Left lobe of liver (tissue), 2 donors: ENCODE measurements at regions not wholly inside any gene's neighbourhood (a gene's known extent, or its start where the extent isn't known, plus 50 kb on each side); places are given as distances from the start of the nearest gene placed in this dataset.
"Not testable (repeated sequence)": the region's sequence is repeated elsewhere in the genome, so short reads cannot be mapped to it uniquely, and the experiment has no call there.

ENCODE experiments used
- ATAC-seq: fragments of 200-7000 bp; cut with Tn5 transposase; one replicate; pipeline ENCODE4 v1.9.1; 2020; ENCODE audit warnings: mild to moderate bottlenecking, moderate library complexity
- DNase-seq: peaks from one replicate; pipeline ENCODE4 v3.0.0-alpha.2; 2020; ENCODE audit warnings: low spot score
- donor health status: DM: no; HTN: no; CAD: no; lungs with moderate emphysema.
- donor health status: DM: no; HTN: yes; CAD: no.

- ATAC-seq (no peak), DNase-seq (no peak)
Observed at GRCh38 chr13:80883545-80883944, 542.6 kb upstream of the SPRY2 start.

DNA sequence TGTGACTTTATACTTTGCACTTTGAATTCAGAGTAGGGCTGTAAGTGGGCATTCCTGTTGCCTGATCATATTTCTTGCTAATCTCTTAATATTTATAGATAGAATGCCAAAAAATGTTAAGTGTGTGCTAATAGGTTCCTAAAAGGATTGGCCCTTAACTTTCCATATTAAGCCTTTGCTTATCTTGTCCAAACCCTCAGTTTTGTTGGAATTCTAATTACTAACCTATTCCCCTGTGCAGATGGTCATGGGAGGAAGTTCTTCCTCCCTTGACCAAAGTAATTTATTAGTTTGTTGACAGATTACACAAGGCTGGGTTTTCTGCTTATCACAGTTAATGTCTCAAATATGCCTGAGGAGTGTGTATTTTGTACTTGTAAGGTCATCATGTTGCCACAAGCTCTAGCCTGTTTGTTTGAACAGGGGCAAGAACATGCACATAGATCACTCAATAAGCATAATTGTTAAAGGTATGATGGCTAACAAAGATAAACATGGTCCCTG is 541.1 kb upstream of the SPRY2 start:
- no peak for DNase-seq

DNA sequence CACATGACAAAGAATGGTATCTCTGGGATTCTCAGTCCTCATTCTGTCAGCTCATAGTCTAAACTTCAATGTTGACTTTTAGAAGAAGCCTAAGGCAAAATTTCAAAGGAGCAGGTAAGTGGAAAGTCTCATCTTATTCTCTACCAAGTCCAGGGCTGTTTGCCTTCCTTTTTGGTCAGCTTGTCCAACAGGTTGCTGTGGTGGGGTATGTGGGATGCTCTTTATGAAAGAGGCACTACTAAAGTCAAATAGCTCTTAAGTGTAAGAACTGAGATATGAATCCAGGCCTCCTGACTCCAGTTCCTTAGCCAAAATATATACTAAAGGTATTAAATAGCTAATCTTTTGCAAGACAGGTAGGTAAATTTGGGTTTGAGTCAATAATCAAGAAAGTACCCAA is 540.6 kb upstream of the SPRY2 start:
- no peak for ATAC-seq
- no peak for DNase-seq

More for the DNA sequence above, 541.1 kb upstream of the SPRY2 start:
- no peak for ATAC-seq

DNA sequence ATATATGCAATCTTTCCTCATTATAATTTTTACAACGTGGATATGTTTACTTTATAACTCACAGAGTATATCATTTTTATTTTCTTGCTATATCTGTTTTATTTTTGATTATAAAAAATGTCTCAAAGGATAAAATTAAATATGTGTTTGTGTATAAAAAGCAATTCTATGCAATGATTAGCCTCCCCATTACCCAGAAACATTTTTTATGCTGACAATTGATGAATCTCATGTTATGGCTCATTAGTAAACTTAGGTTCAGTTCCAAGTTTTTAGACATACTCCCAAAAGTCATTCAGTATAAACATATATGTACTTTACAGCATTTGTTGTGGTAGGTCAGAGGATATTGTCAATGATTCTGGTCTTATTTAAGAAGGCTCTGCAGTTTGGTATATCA is 540.1 kb upstream of the SPRY2 start:
- DNase-seq = no peak
- ATAC-seq = no peak

DNA sequence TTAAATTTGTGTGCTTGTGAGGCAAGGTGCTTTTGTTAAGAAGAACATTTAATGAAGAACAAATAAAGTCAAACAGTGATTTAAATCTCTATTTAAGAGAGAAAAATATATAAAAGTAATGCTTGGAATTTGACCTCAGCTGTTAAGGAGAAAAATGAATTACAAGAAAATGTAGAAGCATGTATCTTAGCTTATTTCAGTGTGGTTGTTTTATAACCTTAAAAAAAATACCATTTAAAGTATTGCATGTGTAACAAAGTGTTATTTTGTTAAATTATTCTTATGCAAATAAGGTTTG is 537.0 kb upstream of the SPRY2 start:
- ATAC-seq (no peak), DNase-seq (no peak)

DNA sequence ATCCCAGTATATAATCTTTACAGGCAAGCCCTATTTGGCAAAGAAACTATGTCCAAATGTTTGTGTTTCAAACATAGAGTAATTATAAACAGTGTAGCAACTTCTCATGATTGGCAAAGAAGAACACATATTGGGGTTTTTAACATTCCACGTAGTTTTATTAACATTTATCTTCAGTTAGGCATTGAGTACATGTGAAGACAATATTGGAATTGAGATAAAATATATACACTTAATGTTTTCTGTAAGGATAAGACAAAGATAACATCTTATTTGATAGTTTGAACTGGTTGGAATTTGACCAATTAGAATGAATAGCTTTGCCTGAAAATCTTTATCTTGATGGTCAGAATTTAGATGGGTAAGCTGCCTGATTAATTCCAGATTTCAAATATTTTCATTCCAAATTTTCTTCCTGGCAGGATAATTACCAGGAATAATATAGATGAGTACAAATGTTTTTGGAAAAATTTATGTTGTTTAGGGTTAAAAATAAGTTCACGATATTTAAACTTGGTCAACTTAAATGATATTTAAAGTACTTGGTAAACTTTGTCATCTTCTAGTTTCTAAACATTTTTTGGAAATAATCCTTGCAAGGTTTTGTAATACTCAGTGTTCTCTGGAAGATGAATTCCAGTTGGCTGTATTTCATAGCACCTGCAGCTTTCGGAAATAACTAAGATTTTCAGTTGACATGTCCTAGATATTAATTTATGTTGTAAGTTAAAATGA is 536.5 kb upstream of the SPRY2 start:
- DNase-seq (no peak), ATAC-seq (no peak)

DNA sequence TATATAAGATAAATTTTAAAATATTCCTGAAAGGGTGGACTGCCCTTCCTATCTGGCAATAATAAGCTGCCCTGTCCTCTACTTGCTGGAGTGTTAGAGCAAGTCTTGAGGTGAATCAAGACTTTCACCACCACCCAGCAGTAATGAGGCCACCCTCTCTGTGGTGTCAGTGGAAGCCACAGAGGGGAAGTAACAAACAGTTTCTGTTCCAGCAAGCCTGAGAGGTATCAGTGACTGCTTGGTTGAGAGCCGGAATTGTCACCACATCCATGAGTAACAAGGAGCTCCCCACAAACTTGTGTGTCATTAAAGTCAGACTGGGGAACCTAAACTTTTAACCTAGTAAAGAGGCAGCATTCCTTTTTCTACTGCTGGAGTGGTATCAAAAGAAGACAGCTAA is 532.7 kb upstream of the SPRY2 start:
- no peak for DNase-seq
- no peak for ATAC-seq

DNA sequence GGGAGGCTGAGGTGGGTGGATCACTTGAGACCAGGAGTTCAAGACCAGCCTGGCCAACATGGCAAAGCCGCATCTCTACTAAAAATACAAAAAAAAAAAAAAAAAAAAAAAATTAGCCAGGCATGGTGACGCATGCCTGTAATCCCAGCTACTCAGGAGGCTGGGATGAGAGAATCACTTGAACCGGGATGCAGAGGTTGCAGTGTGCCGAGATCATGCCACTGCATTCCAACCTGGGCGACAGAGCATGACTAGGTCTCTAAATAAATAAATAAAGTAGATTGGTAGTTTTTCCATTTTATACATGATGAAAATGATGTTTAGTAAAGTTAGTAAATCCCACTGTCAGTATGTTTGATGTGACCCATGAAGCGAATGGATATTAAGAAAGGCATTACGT is 531.0 kb upstream of the SPRY2 start:
- not testable (repeated sequence) for ATAC-seq, DNase-seq

- ATAC-seq = no peak
Observed at GRCh38 chr13:80871481-80871880, 530.6 kb upstream of the SPRY2 start.

GRCh38 chr13:80870186-80870585 is 529.3 kb upstream of the SPRY2 start:
- DNase-seq (no peak), ATAC-seq (no peak)

More at GRCh38 chr13:80871481-80871880, 530.6 kb upstream of the SPRY2 start:
- no peak for DNase-seq

- no peak for ATAC-seq
- DNase-seq = no peak
Observed at GRCh38 chr13:80866921-80867320, 526.0 kb upstream of the SPRY2 start.

DNA sequence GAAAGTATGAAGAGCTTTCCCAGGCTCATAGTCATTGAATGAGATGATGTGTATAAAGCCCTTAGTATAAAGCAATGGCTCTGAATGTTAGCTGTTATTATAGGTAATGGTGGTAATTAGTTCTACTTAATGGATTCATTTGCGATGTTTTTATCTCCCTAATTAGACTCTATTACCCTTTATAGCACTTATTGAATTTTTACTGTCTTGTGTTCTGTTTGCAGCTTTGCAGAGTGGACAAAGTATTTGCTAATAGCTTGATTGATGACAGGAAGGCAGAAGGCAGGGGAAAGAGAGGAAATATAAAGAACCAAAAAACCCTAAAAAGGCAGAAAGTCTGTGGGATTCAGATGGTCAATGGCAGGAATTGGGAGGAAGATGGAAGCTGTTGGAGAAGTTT is 524.4 kb upstream of the SPRY2 start:
- DNase-seq (no peak), ATAC-seq (no peak)

- DNase-seq (no peak), ATAC-seq (no peak)
Observed at GRCh38 chr13:80862456-80862855, 521.5 kb upstream of the SPRY2 start.

DNA sequence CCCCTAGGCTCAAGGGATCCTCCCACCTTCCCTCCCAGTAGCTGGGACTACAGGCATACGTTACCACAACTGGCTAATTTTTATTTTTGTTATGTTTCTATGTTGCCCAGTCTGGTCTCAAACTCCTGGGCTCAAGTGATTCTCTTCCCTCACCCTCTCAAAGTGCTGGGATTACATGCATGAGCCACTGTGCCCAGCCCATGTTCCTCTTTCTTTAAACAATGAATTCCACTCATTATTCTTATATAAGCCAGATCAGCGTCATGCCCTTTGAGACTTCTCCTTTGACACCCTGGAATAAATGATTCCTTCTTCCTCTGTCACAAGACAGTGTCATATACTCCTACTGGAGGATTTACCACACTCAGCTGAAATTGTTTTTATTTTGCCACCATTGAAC is 519.9 kb upstream of the SPRY2 start:
- DNase-seq (no peak), ATAC-seq (no peak)

- no peak for ATAC-seq
Observed at GRCh38 chr13:80858131-80858530, 517.2 kb upstream of the SPRY2 start.

DNA sequence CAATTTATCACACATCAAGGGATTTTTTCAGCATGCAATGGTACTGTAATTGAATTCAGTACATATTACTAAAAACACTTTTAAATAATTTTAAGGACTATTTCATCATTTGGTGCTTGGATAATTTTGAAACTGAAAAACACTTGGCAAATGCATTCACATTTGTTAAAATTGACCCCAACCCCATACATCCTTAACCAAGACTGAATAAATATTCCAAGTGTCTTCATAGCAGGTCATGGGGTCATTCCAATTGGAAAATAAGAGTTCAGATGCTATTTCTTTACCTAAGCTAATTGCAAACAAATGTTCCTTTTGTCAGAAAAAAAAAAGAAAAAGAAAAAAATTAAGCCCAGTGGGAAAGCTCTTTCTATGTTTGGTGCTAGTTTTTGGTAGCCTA is 516.4 kb upstream of the SPRY2 start:
- ATAC-seq (no peak), DNase-seq (no peak)

More at GRCh38 chr13:80858131-80858530, 517.2 kb upstream of the SPRY2 start:
- DNase-seq = no peak

- no peak for ATAC-seq
- DNase-seq = no peak
Observed at GRCh38 chr13:80850771-80851170, 509.8 kb upstream of the SPRY2 start.

DNA sequence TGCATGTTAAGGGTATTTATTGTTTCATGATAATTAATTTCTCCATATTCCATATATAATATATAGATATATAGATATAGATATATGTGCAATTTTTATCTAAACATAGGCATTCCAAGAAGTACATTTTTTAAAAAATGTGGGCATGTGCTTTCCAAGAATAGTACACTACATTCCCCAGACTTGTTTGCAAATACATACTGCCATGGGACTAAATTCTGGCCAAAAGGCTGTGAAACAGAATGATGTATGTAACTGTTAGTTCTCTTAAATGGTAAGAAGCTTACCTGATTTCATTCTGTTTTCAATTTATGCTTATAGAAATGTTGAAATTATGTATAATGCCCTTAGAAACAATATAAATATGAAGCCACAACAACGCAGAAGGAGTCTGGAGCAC is 503.2 kb upstream of the SPRY2 start:
- DNase-seq (no peak), ATAC-seq (no peak)

- no peak for ATAC-seq
- DNase-seq = no peak
Observed at GRCh38 chr13:80841414-80841813, 500.5 kb upstream of the SPRY2 start.

GRCh38 chr13:80840316-80840976 is 499.5 kb upstream of the SPRY2 start:
- no peak for DNase-seq
- no peak for ATAC-seq

- DNase-seq = no peak
- no peak for ATAC-seq
Observed at GRCh38 chr13:80835902-80836301, 495.0 kb upstream of the SPRY2 start.

DNA sequence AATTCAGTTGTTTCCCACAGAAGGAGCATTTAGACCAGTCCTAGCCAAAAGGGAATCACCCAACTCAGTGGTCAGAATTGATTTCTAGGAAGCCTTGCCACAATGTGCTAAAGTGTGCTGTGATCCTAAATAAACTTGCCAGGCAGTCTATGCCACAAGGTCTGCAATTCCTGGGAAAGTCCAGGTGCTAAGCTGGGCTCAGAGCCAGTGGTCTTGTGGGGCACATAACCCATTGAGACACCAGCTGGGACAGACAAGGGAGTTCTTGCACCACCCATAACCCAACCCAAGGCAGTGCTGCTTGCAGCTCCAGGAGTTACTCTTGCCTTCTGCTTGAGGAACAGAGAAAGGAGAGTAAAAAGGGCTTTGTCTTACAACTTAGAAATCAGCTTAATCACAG is 489.5 kb upstream of the SPRY2 start:
- DNase-seq (no peak), ATAC-seq (no peak)

GRCh38 chr13:80828759-80829158 is 487.8 kb upstream of the SPRY2 start:
- ATAC-seq = no peak

More at GRCh38 chr13:80828759-80829158, 487.8 kb upstream of the SPRY2 start:
- DNase-seq = no peak
